HG03135 (cell line): ENCODE measurements at regions not wholly inside any gene's neighbourhood (a gene's known extent, or its start where the extent isn't known, plus 50 kb on each side); places are given as distances from the start of the nearest gene placed in this dataset.

Experiments
- ATAC-seq: cut with Tn5 transposase; IDR thresholded peaks from one replicate; pipeline ENCODE4 v1.9.1; 2021; ENCODE audit warnings: mild to moderate bottlenecking, moderate library complexity; ENCODE audit not compliant: unreplicated experiment

GRCh38 chr9:108134486-108135128, 645.0 kb upstream of the KLF4 start:
- ATAC-seq, result no peak

GRCh38 chr9:108133680-108134079, 644.1 kb upstream of the KLF4 start:
- no peak for ATAC-seq

- no peak for ATAC-seq
Measured at GRCh38 chr9:108133101-108133500, 643.5 kb upstream of the KLF4 start.

- no peak for ATAC-seq
Measured at GRCh38 chr9:108130905-108131304, 641.3 kb upstream of the KLF4 start.

GRCh38 chr9:108125625-108126024, 636.1 kb upstream of the KLF4 start:
- no peak for ATAC-seq

- no peak for ATAC-seq
Measured at GRCh38 chr9:108119530-108120113, 630.1 kb upstream of the KLF4 start.

GRCh38 chr9:108117795-108118194, 628.2 kb upstream of the KLF4 start:
- no peak for ATAC-seq

- no peak for ATAC-seq
Measured at GRCh38 chr9:108117306-108117705, 627.7 kb upstream of the KLF4 start.

GRCh38 chr9:108113596-108113995, 624.0 kb upstream of the KLF4 start:
- ATAC-seq, result no peak

GRCh38 chr9:108109927-108110690, 620.5 kb upstream of the KLF4 start:
- no peak for ATAC-seq

- no peak for ATAC-seq
Measured at GRCh38 chr9:108108852-108109448, 619.4 kb upstream of the KLF4 start.

GRCh38 chr9:108108280-108108851, 618.8 kb upstream of the KLF4 start:
- no peak for ATAC-seq

GRCh38 chr9:108105885-108106284, 616.3 kb upstream of the KLF4 start:
- no peak for ATAC-seq

- ATAC-seq, result no peak
Measured at GRCh38 chr9:108104991-108105390, 615.4 kb upstream of the KLF4 start.

- ATAC-seq, result no peak
Measured at GRCh38 chr9:108103046-108103693, 613.6 kb upstream of the KLF4 start.

GRCh38 chr9:108101410-108101809, 611.8 kb upstream of the KLF4 start:
- no peak for ATAC-seq

- no peak for ATAC-seq
Measured at GRCh38 chr9:108100571-108100970, 611.0 kb upstream of the KLF4 start.

- no peak for ATAC-seq
Measured at GRCh38 chr9:108099854-108100253, 610.3 kb upstream of the KLF4 start.

- no peak for ATAC-seq
Measured at GRCh38 chr9:108095496-108095895, 605.9 kb upstream of the KLF4 start.

- ATAC-seq, result no peak
Measured at GRCh38 chr9:108094676-108094993, 605.1 kb upstream of the KLF4 start.
